HEK293 (cell line): ENCODE measurements at regions not wholly inside any gene's neighbourhood (a gene's known extent, or its start where the extent isn't known, plus 50 kb on each side); places are given as distances from the start of the nearest gene placed in this dataset.
"Not testable (repeated sequence)": the region's sequence is repeated elsewhere in the genome, so short reads cannot be mapped to it uniquely, and the experiment has no call there.

Experiments
- ZNF513 ChIP-seq: fragments of 450-650 bp; IDR thresholded peaks from 2 replicates; pipeline ENCODE4 v1.5.1; 2018; ENCODE audit warnings: missing biosample characterization, missing genetic modification characterization
- ZNF626 ChIP-seq: fragments of 450-650 bp; sonication (Bioruptor Pico); formaldehyde crosslinking; IDR thresholded peaks from 2 replicates; pipeline ENCODE4 v1.5.1; 2018; ENCODE audit warnings: missing biosample characterization, missing genetic modification characterization, inconsistent platforms
- ZNF658 ChIP-seq: fragments of 450-650 bp; formaldehyde crosslinking; IDR thresholded peaks from 2 replicates; pipeline ENCODE4; 2016; ENCODE audit warnings: missing biosample characterization, missing genetic modification characterization
- ZNF792 ChIP-seq: fragments of 450-650 bp; formaldehyde crosslinking; IDR thresholded peaks from 2 replicates; pipeline ENCODE4 v1.5.1; 2016; ENCODE audit warnings: missing biosample characterization, missing genetic modification characterization
- TF ChIP-seq, protein P1 (sequence below): fragments of 450-650 bp; formaldehyde crosslinking; IDR thresholded peaks from 2 replicates; pipeline ENCODE4 v1.5.1; 2016; ENCODE audit warnings: missing biosample characterization, missing genetic modification characterization

- TF ChIP-seq, protein P1, sequence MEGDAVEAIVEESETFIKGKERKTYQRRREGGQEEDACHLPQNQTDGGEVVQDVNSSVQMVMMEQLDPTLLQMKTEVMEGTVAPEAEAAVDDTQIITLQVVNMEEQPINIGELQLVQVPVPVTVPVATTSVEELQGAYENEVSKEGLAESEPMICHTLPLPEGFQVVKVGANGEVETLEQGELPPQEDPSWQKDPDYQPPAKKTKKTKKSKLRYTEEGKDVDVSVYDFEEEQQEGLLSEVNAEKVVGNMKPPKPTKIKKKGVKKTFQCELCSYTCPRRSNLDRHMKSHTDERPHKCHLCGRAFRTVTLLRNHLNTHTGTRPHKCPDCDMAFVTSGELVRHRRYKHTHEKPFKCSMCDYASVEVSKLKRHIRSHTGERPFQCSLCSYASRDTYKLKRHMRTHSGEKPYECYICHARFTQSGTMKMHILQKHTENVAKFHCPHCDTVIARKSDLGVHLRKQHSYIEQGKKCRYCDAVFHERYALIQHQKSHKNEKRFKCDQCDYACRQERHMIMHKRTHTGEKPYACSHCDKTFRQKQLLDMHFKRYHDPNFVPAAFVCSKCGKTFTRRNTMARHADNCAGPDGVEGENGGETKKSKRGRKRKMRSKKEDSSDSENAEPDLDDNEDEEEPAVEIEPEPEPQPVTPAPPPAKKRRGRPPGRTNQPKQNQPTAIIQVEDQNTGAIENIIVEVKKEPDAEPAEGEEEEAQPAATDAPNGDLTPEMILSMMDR: not testable (repeated sequence)
- not testable (repeated sequence) for TF ChIP-seq ZNF658; ZNF513 (tag by site-specific recombination); ZNF792 (tag by site-specific recombination); ZNF626 (tag by site-specific recombination)
Observed at GRCh38 chr7:19517546-19517945, 191.3 kb downstream of the POLR1F start.
